ACHN (cell line): ENCODE measurements at regions not wholly inside any gene's neighbourhood (a gene's known extent, or its start where the extent isn't known, plus 50 kb on each side); places are given as distances from the start of the nearest gene placed in this dataset.
"Not testable (repeated sequence)": the region's sequence is repeated elsewhere in the genome, so short reads cannot be mapped to it uniquely, and the experiment has no call there.

Experiments used
- DNase-seq: peaks from one replicate; pipeline ENCODE4 v3.0.0-alpha.2; 2015
- in situ Hi-C: cut with HindIII; loops from 2 replicates; pipeline ENCODE4 v1.10.0; 2017; ENCODE audit warnings: low sequenced_read_pairs, low pct_ligation_motif_present, low pct_unique_long_range_greater_than_20kb

GRCh38 chr12:73906757-73907156, 630.9 kb upstream of the ATXN7L3B start:
- in situ Hi-C loops = no loop called here
- no peak for DNase-seq

GRCh38 chr12:73935817-73936216, 601.8 kb upstream of the ATXN7L3B start:
- peak; percentile 47 for DNase-seq
- in situ Hi-C loops = no loop called here

- in situ Hi-C loops = no loop called here
- DNase-seq = no peak
Observed at GRCh38 chr12:73947326-73948026, 590.2 kb upstream of the ATXN7L3B start.

GRCh38 chr12:73950507-73950906, 587.1 kb upstream of the ATXN7L3B start:
- DNase-seq = no peak
- in situ Hi-C loops = no loop called here

GRCh38 chr12:73951956-73952703, 585.5 kb upstream of the ATXN7L3B start:
- DNase-seq = no peak
- in situ Hi-C loops = no loop called here

GRCh38 chr12:73964641-73965040, 573.0 kb upstream of the ATXN7L3B start:
- in situ Hi-C loops = no loop called here

GRCh38 chr12:73973486-73973885, 564.1 kb upstream of the ATXN7L3B start:
- in situ Hi-C loops = no loop called here
- no peak for DNase-seq

More at GRCh38 chr12:73964641-73965040, 573.0 kb upstream of the ATXN7L3B start:
- DNase-seq = no peak

GRCh38 chr12:73984552-73984951, 553.1 kb upstream of the ATXN7L3B start:
- in situ Hi-C loops = no loop called here
- no peak for DNase-seq

GRCh38 chr12:73991138-73991537, 546.5 kb upstream of the ATXN7L3B start:
- in situ Hi-C loops = no loop called here
- no peak for DNase-seq

- DNase-seq = no peak
- in situ Hi-C loops = no loop called here
Observed at GRCh38 chr12:73998894-73999293, 538.7 kb upstream of the ATXN7L3B start.

- in situ Hi-C loops = no loop called here
- no peak for DNase-seq
Observed at GRCh38 chr12:74015118-74015517, 522.5 kb upstream of the ATXN7L3B start.

- DNase-seq, in situ Hi-C loops: not testable (repeated sequence)
Observed at GRCh38 chr12:74016324-74016723, 521.3 kb upstream of the ATXN7L3B start.

GRCh38 chr12:74018849-74019248, 518.8 kb upstream of the ATXN7L3B start:
- DNase-seq = no peak
- in situ Hi-C loops = no loop called here

- peak; percentile 71 for DNase-seq
- in situ Hi-C loops = no loop called here
Observed at GRCh38 chr12:74021937-74022336, 515.7 kb upstream of the ATXN7L3B start.

- no peak for DNase-seq
- in situ Hi-C loops = no loop called here
Observed at GRCh38 chr12:74031045-74031444, 506.6 kb upstream of the ATXN7L3B start.

- in situ Hi-C loops = no loop called here
- DNase-seq = no peak
Observed at GRCh38 chr12:74033531-74033930, 504.1 kb upstream of the ATXN7L3B start.

- in situ Hi-C loops = not testable (repeated sequence)
Observed at GRCh38 chr12:74039138-74039537, 498.5 kb upstream of the ATXN7L3B start.

GRCh38 chr12:74043343-74043742, 494.3 kb upstream of the ATXN7L3B start:
- in situ Hi-C loops = no loop called here
- peak; percentile 17 for DNase-seq

More at GRCh38 chr12:74039138-74039537, 498.5 kb upstream of the ATXN7L3B start:
- not testable (repeated sequence) for DNase-seq

- in situ Hi-C loops = no loop called here
- no peak for DNase-seq
Observed at GRCh38 chr12:74049348-74049747, 488.3 kb upstream of the ATXN7L3B start.

- DNase-seq = no peak
- in situ Hi-C loops = no loop called here
Observed at GRCh38 chr12:74051848-74052247, 485.8 kb upstream of the ATXN7L3B start.
